Gastroesophageal sphincter (tissue), 3 donors: ENCODE measurements at regions not wholly inside any gene's neighbourhood (a gene's known extent, or its start where the extent isn't known, plus 50 kb on each side); places are given as distances from the start of the nearest gene placed in this dataset.

Experiments
- POLR2AphosphoS5 ChIP-seq: sonication (generic); formaldehyde crosslinking; IDR thresholded peaks from one replicate; pipeline ENCODE4 v1.6.1; 2017; ENCODE audit warnings: antibody characterized with exemption
- TF ChIP-seq, protein P1 (sequence below), 4 experiments: fragments of 200-600 bp in 2 of 4; fragments of 450-650 bp in 2 of 4; sonication (generic) in 1 of 4; IDR thresholded peaks; one replicate each; pipeline ENCODE4 v1.5.1; 2017 to 2019; ENCODE audit warnings: antibody characterized with exemption in 4 of 4, mild to moderate bottlenecking in 2 of 4, moderate library complexity in 2 of 4

DNA sequence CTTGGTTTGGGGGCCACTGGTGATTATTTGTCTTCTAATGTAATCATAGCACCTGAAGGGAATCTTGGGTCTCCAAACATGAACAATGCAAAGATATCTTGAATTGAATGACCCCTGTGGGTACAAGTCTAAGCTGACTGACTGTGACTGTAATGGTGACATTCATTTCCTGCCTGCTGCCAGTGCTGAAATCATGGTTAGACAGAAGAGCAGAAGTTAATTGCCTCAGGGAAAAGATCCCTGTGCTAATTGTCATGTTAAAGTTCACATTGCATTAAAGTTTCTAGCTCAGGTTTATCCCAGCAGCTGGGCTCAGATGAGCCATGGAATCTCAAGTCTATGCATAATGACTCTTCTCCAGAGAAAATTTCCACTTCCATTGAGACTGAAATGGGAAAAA, 772.0 kb downstream of the ETS1 start:
- TF ChIP-seq, protein P1, sequence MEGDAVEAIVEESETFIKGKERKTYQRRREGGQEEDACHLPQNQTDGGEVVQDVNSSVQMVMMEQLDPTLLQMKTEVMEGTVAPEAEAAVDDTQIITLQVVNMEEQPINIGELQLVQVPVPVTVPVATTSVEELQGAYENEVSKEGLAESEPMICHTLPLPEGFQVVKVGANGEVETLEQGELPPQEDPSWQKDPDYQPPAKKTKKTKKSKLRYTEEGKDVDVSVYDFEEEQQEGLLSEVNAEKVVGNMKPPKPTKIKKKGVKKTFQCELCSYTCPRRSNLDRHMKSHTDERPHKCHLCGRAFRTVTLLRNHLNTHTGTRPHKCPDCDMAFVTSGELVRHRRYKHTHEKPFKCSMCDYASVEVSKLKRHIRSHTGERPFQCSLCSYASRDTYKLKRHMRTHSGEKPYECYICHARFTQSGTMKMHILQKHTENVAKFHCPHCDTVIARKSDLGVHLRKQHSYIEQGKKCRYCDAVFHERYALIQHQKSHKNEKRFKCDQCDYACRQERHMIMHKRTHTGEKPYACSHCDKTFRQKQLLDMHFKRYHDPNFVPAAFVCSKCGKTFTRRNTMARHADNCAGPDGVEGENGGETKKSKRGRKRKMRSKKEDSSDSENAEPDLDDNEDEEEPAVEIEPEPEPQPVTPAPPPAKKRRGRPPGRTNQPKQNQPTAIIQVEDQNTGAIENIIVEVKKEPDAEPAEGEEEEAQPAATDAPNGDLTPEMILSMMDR (IDR thresholded peaks at IDR 0.05) = no peak
- no peak for TF ChIP-seq POLR2AphosphoS5
